Stimulated activated CD8-positive, alpha-beta memory T cell treated with anti-CD3 and anti-CD28 coated beads, Interleukin-2, amount 100 ng/mL, for 48 hours (primary cell): ENCODE measurements at regions not wholly inside any gene's neighbourhood (a gene's known extent, or its start where the extent isn't known, plus 50 kb on each side); places are given as distances from the start of the nearest gene placed in this dataset.

Source experiments
- DNase-seq, 2 donors: peaks; one replicate each; pipeline ENCODE4 v3.0.0-alpha.2; 2020; ENCODE audit warnings: low read depth in 2 of 2

GRCh38 chr5:143561219-143561618 is 157.7 kb upstream of the NR3C1 start:
- DNase-seq: no peak

- no peak for DNase-seq
Measured at GRCh38 chr5:143560378-143560777, 156.9 kb upstream of the NR3C1 start.

DNA sequence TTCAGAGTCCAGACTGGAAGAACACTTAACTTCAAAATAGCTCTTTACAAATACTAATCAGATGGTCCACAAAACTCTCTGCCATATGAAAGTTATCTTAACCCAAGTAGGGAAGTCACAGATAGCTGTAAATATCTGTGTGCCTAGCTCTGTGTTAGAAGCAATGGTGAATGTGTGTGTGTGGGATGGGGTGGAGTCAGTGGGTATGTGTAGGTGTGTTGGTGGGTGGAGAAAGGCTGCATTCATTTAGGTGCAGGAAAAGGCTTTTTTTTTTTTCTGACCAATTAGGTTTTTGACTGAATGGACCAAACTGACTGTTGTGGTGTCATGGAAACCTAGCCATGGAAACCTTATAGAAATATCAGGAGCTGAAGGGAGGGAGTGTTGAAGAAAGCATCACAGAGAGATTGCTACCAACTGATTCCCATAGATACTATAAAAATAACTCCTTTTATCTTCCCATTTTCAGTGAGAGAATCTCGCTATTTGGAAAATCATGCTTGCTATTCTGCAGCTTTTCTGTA is 156.2 kb upstream of the NR3C1 start:
- DNase-seq: no peak

GRCh38 chr5:143558048-143558447 is 154.6 kb upstream of the NR3C1 start:
- DNase-seq: no peak

GRCh38 chr5:143557061-143557818 is 153.8 kb upstream of the NR3C1 start:
- no peak for DNase-seq

- DNase-seq: no peak
Measured at GRCh38 chr5:143554918-143555477, 151.5 kb upstream of the NR3C1 start.

DNA sequence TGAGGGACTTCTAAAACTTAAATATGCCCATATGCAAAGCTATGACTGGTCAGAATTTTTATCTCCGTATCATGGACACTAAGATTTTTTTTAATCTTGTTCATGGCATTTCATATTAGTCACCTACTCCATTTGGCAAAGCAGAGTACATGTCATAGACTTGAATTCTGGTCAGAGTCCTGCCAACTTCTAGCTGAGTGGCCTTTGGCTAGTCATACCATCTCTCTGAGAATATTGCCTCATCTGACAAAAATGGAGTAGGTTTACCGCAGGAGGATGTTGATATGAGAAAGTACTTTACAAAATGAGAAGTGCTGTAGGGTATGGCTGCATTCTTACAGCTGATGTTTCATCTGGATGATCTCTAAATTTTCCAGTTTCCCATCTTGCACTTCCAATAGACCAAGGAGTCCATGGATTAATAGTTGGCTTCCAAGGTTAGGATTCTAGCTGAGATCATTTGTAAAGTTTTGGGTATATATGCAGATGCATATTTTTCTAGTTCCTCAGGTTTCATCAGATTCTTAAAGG is 150.8 kb upstream of the NR3C1 start:
- DNase-seq: no peak

DNA sequence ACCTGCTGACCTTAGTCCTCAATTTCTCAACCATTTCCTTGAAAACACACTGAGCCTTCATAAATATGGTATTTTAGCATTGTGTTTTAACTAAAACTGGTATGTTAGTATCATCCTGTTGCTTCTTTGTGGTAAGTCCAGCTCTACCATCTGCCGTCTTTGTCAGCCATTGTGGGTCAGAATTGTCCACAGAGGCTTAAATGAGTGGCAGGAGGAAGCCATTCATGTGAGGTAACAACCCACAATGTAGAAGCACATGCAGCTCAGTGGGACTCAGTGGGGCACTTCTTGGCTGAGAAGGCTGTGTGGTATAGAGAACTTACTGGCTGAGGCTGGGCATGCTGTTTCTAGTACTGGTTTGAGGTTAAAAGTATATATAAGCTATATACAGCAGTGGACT is 149.2 kb upstream of the NR3C1 start:
- no peak for DNase-seq

DNA sequence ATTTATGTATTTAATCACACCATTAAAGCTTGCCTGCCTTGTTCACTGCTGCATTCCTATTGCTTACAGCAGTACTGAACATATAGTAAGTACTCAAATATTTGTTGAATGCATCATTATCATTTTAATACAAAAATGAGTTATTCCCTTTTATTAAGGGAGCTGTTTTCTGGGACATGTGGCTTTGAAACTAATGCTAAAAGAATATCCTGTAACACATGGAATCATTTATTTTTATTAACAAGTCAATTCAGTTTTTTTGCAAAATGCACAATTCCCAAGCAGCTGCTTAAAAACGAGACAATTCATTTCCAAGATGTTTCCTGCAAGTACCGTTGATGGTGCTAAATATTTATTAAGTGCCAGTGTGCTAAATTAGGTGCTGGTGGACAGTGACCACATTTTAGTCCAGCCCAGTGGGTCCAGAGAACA is 148.3 kb upstream of the NR3C1 start:
- DNase-seq: no peak

DNA sequence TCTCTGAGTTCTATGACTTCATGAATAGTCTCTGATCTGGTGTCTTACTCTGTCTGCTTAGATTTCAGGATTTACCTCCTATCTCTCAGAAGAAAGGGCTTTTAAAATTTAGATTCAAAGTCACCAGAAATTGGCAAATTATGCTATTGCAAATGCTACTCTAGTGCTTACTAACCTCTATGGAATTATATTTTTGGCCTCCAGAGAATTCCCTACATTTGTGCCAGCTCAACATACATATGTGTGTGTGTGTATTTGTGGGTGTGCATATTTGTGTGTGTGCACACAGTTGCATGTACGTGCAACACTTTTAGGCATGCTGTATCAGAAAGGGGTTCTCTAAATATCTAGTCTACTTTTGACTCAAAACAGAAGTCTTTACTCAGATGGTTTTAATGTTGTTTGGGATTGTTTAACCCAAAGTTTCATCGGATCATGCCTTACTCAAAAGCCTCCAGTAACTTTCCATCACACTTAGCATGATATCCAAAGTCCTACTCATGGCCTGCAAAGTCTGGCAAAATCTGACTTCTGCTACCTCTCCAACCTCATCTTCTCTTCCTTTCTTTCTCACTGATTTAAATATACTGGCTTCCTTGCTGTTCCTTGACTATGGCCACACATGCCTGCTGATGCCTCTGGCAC is 147.6 kb upstream of the NR3C1 start:
- DNase-seq: no peak

- no peak for DNase-seq
Measured at GRCh38 chr5:143547342-143547741, 143.9 kb upstream of the NR3C1 start.

- no peak for DNase-seq
Measured at GRCh38 chr5:143546394-143546793, 142.9 kb upstream of the NR3C1 start.

DNA sequence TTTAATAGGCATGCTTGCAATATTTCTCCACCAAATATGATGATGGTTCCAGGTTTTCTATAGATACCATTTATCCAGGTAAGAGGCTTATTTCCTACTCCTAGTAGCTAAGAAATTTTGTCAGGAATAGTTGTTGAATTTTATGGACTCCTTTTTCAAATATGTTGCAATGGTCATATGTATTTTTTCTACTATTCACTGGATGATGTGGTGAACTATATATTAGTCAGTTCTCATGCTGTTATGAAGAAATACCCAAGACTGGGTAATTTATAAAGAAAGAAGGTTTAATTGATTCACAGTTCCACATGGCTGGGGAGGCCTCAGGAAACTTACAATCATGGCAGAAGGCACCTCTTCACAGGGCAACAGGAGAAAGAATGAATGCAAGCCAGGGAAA is 141.1 kb upstream of the NR3C1 start:
- DNase-seq: no peak

GRCh38 chr5:143543358-143544255 is 140.1 kb upstream of the NR3C1 start:
- DNase-seq: no peak

DNA sequence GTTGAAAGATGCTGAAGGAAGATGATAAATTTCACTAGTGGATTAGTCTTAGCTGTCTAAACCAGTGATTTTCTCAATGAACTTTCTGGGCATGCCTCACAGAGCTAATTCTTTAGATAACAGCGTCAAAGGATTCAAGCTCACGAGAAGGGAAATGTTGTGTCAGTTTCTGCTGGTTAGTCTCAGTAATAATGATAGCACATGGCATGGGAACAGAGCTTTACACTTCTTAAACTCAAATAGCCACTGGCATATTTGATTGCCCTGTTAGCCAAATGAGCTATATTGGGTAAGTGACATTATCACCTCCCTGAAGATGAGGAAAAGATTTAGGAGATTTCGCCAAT is 139.3 kb upstream of the NR3C1 start:
- no peak for DNase-seq

GRCh38 chr5:143541943-143542797 is 138.7 kb upstream of the NR3C1 start:
- DNase-seq: no peak

DNA sequence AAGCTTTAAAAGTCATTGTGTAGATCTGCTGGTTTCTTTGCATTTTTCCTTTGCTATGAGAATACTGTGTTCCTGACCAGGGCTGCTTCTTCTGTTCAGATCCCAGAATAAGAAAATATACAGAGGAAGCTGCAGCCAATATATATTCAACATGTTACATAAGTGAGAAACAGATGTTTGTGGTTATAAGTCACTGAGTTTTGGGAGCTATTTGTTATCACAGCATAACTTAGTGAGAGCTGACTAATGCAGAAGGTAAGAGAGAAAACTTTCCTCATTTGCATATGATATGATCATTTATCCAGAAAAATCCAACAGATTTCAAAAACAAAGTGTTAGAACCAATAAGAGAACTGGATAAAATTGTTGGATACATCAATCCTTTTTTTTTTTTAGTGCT is 136.3 kb upstream of the NR3C1 start:
- no peak for DNase-seq

GRCh38 chr5:143537056-143537455 is 133.6 kb upstream of the NR3C1 start:
- no peak for DNase-seq

DNA sequence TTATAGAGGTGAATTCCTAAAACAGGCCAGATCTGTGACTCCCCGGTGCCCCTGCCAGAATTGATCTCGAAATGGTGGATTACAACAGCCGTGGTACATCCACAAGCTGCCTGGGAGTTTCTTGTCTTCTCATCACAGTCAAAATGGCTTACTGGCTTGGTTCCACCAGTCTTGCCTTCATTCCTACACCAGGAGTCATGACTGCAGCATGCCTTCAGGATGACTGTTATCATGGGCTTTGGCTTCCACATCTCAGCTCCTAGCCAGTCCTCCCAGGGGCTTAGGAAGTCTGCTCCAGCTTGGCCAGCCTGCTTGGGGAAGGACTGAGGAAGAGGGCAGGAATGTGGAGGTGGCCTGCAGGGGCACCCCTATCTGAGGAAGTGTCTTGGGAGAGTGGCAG is 132.9 kb upstream of the NR3C1 start:
- DNase-seq: no peak

DNA sequence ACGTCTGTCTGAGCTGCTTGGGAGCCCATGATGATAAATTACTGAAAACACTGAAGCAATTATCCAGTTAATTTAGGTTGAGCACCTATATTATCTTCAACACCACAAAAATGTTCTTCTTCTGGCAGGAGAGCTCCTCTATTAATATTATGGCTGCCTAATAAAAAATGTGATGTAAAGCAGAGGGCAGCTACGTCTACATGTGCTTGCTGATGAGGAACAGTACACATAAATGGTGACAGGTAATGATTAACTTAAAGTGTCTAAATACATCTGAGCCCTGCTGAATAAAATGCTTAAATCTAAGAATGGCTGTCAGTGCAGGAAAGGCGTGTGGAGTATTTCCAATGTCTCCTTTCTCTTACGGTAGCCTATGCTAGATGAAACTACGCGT is 131.3 kb upstream of the NR3C1 start:
- DNase-seq: no peak
